CD14-positive monocyte (primary cell): ENCODE measurements at regions not wholly inside any gene's neighbourhood (a gene's known extent, or its start where the extent isn't known, plus 50 kb on each side); places are given as distances from the start of the nearest gene placed in this dataset.

Experiments
- DNase-seq, 3 donors: peaks; one replicate each; pipeline ENCODE4 v3.0.0-alpha.2; 2011 to 2022
- H2AFZ ChIP-seq: 2 replicates; pipeline ENCODE4 v1.6.0; 2012; ENCODE audit warnings: mild to moderate bottlenecking, low read depth, low read length, inconsistent platforms; ENCODE audit not compliant: insufficient read depth, poor library complexity, severe bottlenecking
- H3K27ac ChIP-seq, 2 donors: 1 replicate in 1 of 2; 2 replicates in 1 of 2; pipeline ENCODE4 v1.5.1; 2012 to 2013; ENCODE audit warnings: low read length in 2 of 2, control low read depth in 1 of 2, inconsistent platforms in 1 of 2, low read depth in 1 of 2, mild to moderate bottlenecking in 1 of 2
- H3K27me3 ChIP-seq, 2 donors: one replicate each; pipeline versions ENCODE4 v1.6.0 to v1.6.1; 2011 to 2013; ENCODE audit warnings: low read length in 2 of 2; ENCODE audit not compliant: control insufficient read depth in 2 of 2, insufficient read depth in 2 of 2
- H3K36me3 ChIP-seq, 2 donors: replicated peaks in 1 of 2; 1 replicate in 1 of 2; 2 replicates in 1 of 2; pipeline versions ENCODE4 v1.5.1 to v1.6.1; 2012 to 2013; ENCODE audit warnings: low read length in 2 of 2, control low read depth in 1 of 2, inconsistent platforms in 1 of 2, mild to moderate bottlenecking in 1 of 2; ENCODE audit not compliant: insufficient read depth in 2 of 2, control insufficient read depth in 1 of 2
- H3K4me1 ChIP-seq, 2 donors: 1 replicate in 1 of 2; 2 replicates in 1 of 2; pipeline versions ENCODE4 v1.5.1 to v1.6.1; 2012 to 2013; ENCODE audit warnings: low read length in 2 of 2, control low read depth in 1 of 2, inconsistent platforms in 1 of 2, mild to moderate bottlenecking in 1 of 2, moderate library complexity in 1 of 2; ENCODE audit not compliant: insufficient read depth in 2 of 2, control insufficient read depth in 1 of 2
- H3K4me2 ChIP-seq: replicated peaks from 2 replicates; pipeline ENCODE3; 2012; ENCODE audit warnings: low read length, moderate library complexity, mild to moderate bottlenecking; ENCODE audit not compliant: poor library complexity, severe bottlenecking; ENCODE audit errors: extremely low read depth
- H3K4me3 ChIP-seq, 3 experiments: fragments of 200-600 bp in 1 of 3; sonication (generic) in 1 of 3; replicated peaks in 1 of 3; 1 replicate in 2 of 3; 2 replicates in 1 of 3; pipeline ENCODE4 v1.5.1; 2011 to 2013; ENCODE audit warnings: low read length in 3 of 3, mild to moderate bottlenecking in 3 of 3, control low read depth in 2 of 3, low read depth in 2 of 3, inconsistent platforms in 1 of 3, moderate library complexity in 1 of 3
- H3K79me2 ChIP-seq: 2 replicates; pipeline ENCODE4 v1.6.0; 2012; ENCODE audit warnings: mild to moderate bottlenecking, control low read depth, inconsistent platforms, low read length, moderate library complexity; ENCODE audit not compliant: insufficient read depth
- H3K9ac ChIP-seq: 2 replicates; pipeline ENCODE4 v1.6.0; 2017; ENCODE audit warnings: low read length, mild to moderate bottlenecking; ENCODE audit not compliant: insufficient read depth, poor library complexity, severe bottlenecking
- H3K9me3 ChIP-seq, 2 donors: replicated peaks in 1 of 2; 1 replicate in 1 of 2; 2 replicates in 1 of 2; pipeline versions ENCODE4 v1.5.1 to v1.6.1; 2012 to 2013; ENCODE audit warnings: low read length in 2 of 2, control low read depth in 1 of 2; ENCODE audit not compliant: control insufficient read depth in 1 of 2, insufficient read depth in 1 of 2
- H4K20me1 ChIP-seq: 2 replicates; pipeline ENCODE4 v1.6.0; 2012; ENCODE audit warnings: mild to moderate bottlenecking, low read length, control low read depth, moderate library complexity; ENCODE audit not compliant: insufficient read depth
- H3K27ac Mint-ChIP-seq, 7 donors: one replicate each; pipeline ENCODE4 v1.8.0; 2020; ENCODE audit warnings: mild to moderate bottlenecking in 7 of 7, mixed read lengths in 7 of 7, moderate library complexity in 6 of 7, inconsistent platforms in 2 of 7
- H3K27me3 Mint-ChIP-seq, 3 donors: one replicate each; pipeline ENCODE4 v1.8.0; 2021 to 2022; ENCODE audit warnings: low read depth in 3 of 3, mild to moderate bottlenecking in 3 of 3, mixed read lengths in 3 of 3, moderate library complexity in 3 of 3, inconsistent platforms in 1 of 3
- H3K36me3 Mint-ChIP-seq, 2 donors: one replicate each; pipeline ENCODE4 v1.8.0; 2020; ENCODE audit warnings: mixed read lengths in 2 of 2, inconsistent platforms in 1 of 2, mild to moderate bottlenecking in 1 of 2
- H3K4me1 Mint-ChIP-seq: one replicate; pipeline ENCODE4 v1.8.0; 2020; ENCODE audit warnings: mild to moderate bottlenecking, mixed read lengths
- H3K4me3 Mint-ChIP-seq, 2 donors: one replicate each; pipeline ENCODE4 v1.8.0; 2020; ENCODE audit warnings: mild to moderate bottlenecking in 2 of 2, mixed read lengths in 2 of 2, moderate library complexity in 1 of 2
- H3K9me3 Mint-ChIP-seq, 7 donors: one replicate each; pipeline ENCODE4 v1.8.0; 2020 to 2022; ENCODE audit warnings: mixed read lengths in 7 of 7, mild to moderate bottlenecking in 6 of 7, moderate library complexity in 6 of 7, inconsistent platforms in 2 of 7
- WGBS: methylation state at CpG from one replicate; pipeline ENCODE4 v1.1.5; 2013; ENCODE audit warnings: missing lambda C conversion rate; ENCODE audit not compliant: insufficient coverage; 5-methylcytosine and 5-hydroxymethylcytosine counted together
- intact Hi-C, 2 donors: fragments of 100-400 bp; cut with micrococcal nuclease; formaldehyde crosslinking; loops; one replicate each; pipeline versions ENCODE4 v1.15.0 to v1.15.1; 2023
- TF ChIP-seq, protein P1 (sequence below): fragments of 200-600 bp; IDR thresholded peaks from one replicate; pipeline ENCODE4 v1.8.0; 2022; ENCODE audit warnings: antibody characterized with exemption, mild to moderate bottlenecking

DNA sequence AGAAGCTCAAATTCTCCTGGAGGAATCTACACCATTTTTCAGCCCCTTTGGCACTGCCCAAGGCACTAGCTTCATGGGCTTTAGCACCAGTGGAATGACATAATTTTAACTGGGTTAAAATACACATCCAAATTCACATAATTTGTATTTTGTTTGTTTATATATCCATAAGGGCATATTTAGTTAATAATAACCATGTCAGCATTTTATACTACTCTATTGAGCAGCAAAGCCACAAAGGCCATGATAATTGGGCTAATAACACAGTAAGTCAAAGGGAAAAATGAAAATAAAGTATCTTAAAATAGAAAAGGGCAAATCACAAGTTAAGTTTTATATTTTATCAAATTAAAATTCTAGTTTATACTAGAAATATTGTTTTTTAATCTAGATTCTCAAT is 262.7 kb upstream of the TACR3 start:
- TF ChIP-seq, protein P1, sequence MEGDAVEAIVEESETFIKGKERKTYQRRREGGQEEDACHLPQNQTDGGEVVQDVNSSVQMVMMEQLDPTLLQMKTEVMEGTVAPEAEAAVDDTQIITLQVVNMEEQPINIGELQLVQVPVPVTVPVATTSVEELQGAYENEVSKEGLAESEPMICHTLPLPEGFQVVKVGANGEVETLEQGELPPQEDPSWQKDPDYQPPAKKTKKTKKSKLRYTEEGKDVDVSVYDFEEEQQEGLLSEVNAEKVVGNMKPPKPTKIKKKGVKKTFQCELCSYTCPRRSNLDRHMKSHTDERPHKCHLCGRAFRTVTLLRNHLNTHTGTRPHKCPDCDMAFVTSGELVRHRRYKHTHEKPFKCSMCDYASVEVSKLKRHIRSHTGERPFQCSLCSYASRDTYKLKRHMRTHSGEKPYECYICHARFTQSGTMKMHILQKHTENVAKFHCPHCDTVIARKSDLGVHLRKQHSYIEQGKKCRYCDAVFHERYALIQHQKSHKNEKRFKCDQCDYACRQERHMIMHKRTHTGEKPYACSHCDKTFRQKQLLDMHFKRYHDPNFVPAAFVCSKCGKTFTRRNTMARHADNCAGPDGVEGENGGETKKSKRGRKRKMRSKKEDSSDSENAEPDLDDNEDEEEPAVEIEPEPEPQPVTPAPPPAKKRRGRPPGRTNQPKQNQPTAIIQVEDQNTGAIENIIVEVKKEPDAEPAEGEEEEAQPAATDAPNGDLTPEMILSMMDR = no peak
- H3K27me3 ChIP-seq = no peaks in the 10 kb centered on the region
- no peak overlapping the region for H3K4me2 ChIP-seq
- Mint-ChIP-seq H3K27me3 (no peaks in the 10 kb centered on the region), H3K9me3 (peaks cover 0 to 7% (median 2%) of the 10 kb centered on the region in 7 donors), H3K4me3 (no peak overlapping the region), H3K4me1 (no peaks in the 10 kb centered on the region), H3K36me3 (no peaks in the 10 kb centered on the region), H3K27ac (no peak overlapping the region)
- no peaks in the 10 kb centered on the region for H3K4me1 ChIP-seq
- H3K79me2 ChIP-seq = no peaks in the 10 kb centered on the region
- no peak overlapping the region for H3K27ac ChIP-seq
- peaks cover 0 to 10% of the 10 kb centered on the region in 2 donors for H3K9me3 ChIP-seq
- no peak overlapping the region for H3K9ac ChIP-seq
- DNase-seq = no peak
- no peak overlapping the region for H3K4me3 ChIP-seq
- no peak overlapping the region for H2AFZ ChIP-seq
- intact Hi-C loops = no loop called here
- no peaks in the 10 kb centered on the region for H4K20me1 ChIP-seq
- no peaks in the 10 kb centered on the region for H3K36me3 ChIP-seq

DNA sequence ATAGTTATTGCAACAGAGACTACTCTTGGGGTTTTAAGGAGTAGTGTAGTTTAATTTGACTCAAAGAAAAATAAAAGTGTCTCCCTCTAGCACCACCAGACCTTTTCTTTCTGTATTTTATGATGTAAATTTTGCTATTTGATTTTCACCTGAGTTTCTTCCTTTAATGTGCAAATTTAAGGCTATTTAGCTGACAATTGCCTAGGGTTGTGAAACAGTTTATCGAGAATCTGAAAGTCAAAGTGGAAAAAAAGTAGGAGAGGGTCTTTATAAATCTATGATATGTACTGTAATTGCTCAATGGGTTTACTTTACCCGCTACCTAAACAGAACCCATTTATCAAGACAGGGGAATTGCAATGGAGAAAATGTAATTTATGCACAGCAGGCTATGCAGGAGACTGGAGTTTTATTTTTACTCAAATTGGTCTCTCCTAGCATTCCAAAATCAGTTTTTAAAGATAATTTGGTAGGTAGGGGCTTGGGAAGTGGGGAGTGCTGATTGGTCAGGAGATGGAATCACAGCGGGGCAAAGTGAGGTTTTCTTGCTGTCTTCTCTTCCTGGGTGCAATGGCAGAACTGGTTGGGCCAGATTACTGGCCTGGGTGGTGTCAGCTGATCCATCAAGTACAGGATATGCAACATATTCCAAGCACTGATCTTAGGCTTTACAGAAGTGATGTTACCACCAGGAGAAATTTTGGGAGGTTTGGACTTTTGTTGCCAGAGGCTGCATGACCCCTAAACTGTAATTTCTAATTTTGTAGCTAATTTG is 228.6 kb upstream of the TACR3 start:
- no peaks in the 10 kb centered on the region for H3K36me3 ChIP-seq
- DNase-seq = no peak
- H2AFZ ChIP-seq = no peak overlapping the region
- Mint-ChIP-seq H3K27me3 (peaks cover 0 to 4% (median 3%) of the 10 kb centered on the region in 3 donors), H3K4me3 (no peak overlapping the region), H3K27ac (no peak overlapping the region), H3K4me1 (no peaks in the 10 kb centered on the region), H3K9me3 (peaks cover 0 to 4% (median under 1%) of the 10 kb centered on the region in 7 donors), H3K36me3 (no peaks in the 10 kb centered on the region)
- no peaks in the 10 kb centered on the region for H4K20me1 ChIP-seq
- H3K27ac ChIP-seq = no peak overlapping the region
- no peaks in the 10 kb centered on the region for H3K79me2 ChIP-seq
- intact Hi-C loops = no loop called here
- H3K4me2 ChIP-seq = no peak overlapping the region
- TF ChIP-seq, protein P1 = no peak
- H3K9me3 ChIP-seq = peaks cover 0 to 3% of the 10 kb centered on the region in 2 donors
- 43% methylated on average over 1 of the region's 3 CpGs for WGBS
- H3K27me3 ChIP-seq = no peaks in the 10 kb centered on the region
- H3K9ac ChIP-seq = no peak overlapping the region
- no peaks in the 10 kb centered on the region for H3K4me1 ChIP-seq
- no peak overlapping the region for H3K4me3 ChIP-seq
